ENCODE measurements at regions not wholly inside any gene's neighbourhood (a gene's known extent, or its start where the extent isn't known, plus 50 kb on each side); places are given as distances from the start of the nearest gene placed in this dataset.

DNA sequence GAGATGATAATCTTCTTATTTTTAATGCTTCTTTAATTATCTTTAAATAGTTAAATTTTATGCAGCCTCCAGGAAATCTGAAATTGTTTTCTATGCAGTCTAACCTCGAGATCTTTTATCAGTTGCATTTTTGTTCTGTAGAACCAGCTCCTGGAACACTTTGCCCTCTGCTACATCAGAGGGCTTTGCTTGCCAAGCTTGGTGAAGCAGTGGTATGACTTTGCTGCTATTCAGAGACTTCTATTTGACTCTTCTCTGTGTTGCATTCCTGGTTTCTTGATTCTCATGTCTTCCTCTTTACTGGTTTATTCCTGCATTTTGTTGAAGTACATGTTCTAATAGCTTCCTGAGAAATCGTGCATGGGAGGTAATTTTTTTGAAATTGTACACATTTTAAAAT is 163.7 kb upstream of the TMEM229A start:
- TF ChIP-seq, protein P1, sequence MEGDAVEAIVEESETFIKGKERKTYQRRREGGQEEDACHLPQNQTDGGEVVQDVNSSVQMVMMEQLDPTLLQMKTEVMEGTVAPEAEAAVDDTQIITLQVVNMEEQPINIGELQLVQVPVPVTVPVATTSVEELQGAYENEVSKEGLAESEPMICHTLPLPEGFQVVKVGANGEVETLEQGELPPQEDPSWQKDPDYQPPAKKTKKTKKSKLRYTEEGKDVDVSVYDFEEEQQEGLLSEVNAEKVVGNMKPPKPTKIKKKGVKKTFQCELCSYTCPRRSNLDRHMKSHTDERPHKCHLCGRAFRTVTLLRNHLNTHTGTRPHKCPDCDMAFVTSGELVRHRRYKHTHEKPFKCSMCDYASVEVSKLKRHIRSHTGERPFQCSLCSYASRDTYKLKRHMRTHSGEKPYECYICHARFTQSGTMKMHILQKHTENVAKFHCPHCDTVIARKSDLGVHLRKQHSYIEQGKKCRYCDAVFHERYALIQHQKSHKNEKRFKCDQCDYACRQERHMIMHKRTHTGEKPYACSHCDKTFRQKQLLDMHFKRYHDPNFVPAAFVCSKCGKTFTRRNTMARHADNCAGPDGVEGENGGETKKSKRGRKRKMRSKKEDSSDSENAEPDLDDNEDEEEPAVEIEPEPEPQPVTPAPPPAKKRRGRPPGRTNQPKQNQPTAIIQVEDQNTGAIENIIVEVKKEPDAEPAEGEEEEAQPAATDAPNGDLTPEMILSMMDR (IDR thresholded peaks at IDR 0.05) = no peak
- TF ChIP-seq POLR2A (IDR thresholded peaks at IDR 0.05) = no peak

Measured in lower leg skin (tissue), 3 donors.